Left ventricle myocardium inferior (tissue), 1 donor: ENCODE measurements at regions not wholly inside any gene's neighbourhood (a gene's known extent, or its start where the extent isn't known, plus 50 kb on each side); places are given as distances from the start of the nearest gene placed in this dataset.

ENCODE experiments used
- DNase-seq: peaks from one replicate; pipeline ENCODE4 v3.0.0-alpha.2; 2020
- H3K27ac ChIP-seq: fragments of 200-600 bp; replicated peaks from 2 replicates; pipeline ENCODE4 v1.8.0; 2021
- H3K27me3 ChIP-seq: fragments of 200-600 bp; 2 replicates; pipeline ENCODE4 v1.8.0; 2021; ENCODE audit warnings: low read depth
- H3K36me3 ChIP-seq: fragments of 200-600 bp; 2 replicates; pipeline ENCODE4 v1.8.0; 2021
- H3K4me1 ChIP-seq: fragments of 200-600 bp; 2 replicates; pipeline ENCODE4 v1.8.0; 2021
- H3K4me3 ChIP-seq: fragments of 200-600 bp; 2 replicates; pipeline ENCODE4 v1.8.0; 2021; ENCODE audit warnings: mild to moderate bottlenecking, moderate library complexity
- H3K9me3 ChIP-seq: fragments of 200-600 bp; replicated peaks from 2 replicates; pipeline ENCODE4 v1.8.0; 2021
- intact Hi-C: fragments of 100-400 bp; cut with micrococcal nuclease; formaldehyde crosslinking; loops from one replicate; pipeline ENCODE4 v1.11.0; 2022
- TF ChIP-seq, protein P1 (sequence below): fragments of 200-600 bp; IDR thresholded peaks from 2 replicates; pipeline ENCODE4 v1.8.0; 2021; ENCODE audit warnings: antibody characterized with exemption, mild to moderate bottlenecking, borderline replicate concordance
- donor health status: DM: no; HTN: yes; CAD: no; lungs with severe emphysema.

DNA sequence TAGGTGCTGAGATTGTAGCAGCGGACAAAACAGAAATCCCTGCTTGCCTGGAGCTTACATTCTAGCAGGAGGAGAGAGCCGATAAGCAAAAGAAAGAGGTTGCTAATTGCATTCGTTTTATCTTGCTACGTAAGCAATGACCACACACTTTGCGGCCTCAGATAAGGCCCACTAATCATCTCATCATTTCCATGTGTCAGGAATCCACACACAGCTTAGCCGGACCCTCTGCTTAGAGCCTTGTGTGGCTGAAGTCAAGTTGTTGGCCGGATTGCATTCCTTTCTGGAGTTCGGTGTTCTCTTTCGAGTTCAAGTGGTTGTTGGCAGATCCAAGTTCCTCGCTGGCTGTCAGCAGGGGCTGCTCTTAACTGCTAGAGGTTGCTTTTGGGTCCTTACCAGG lies 101.6 kb downstream of the CHST1 start:
- no peak for DNase-seq
- TF ChIP-seq, protein P1, sequence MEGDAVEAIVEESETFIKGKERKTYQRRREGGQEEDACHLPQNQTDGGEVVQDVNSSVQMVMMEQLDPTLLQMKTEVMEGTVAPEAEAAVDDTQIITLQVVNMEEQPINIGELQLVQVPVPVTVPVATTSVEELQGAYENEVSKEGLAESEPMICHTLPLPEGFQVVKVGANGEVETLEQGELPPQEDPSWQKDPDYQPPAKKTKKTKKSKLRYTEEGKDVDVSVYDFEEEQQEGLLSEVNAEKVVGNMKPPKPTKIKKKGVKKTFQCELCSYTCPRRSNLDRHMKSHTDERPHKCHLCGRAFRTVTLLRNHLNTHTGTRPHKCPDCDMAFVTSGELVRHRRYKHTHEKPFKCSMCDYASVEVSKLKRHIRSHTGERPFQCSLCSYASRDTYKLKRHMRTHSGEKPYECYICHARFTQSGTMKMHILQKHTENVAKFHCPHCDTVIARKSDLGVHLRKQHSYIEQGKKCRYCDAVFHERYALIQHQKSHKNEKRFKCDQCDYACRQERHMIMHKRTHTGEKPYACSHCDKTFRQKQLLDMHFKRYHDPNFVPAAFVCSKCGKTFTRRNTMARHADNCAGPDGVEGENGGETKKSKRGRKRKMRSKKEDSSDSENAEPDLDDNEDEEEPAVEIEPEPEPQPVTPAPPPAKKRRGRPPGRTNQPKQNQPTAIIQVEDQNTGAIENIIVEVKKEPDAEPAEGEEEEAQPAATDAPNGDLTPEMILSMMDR: no peak
- Histone ChIP-seq H3K27me3 (peaks cover 36% of the 10 kb centered on the region), H3K9me3 (no peaks in the 10 kb centered on the region), H3K27ac (no peak overlapping the region), H3K36me3 (no peaks in the 10 kb centered on the region), H3K4me1 (peaks cover 23% of the 10 kb centered on the region), H3K4me3 (no peak overlapping the region)
- intact Hi-C loops: no loop called here

DNA sequence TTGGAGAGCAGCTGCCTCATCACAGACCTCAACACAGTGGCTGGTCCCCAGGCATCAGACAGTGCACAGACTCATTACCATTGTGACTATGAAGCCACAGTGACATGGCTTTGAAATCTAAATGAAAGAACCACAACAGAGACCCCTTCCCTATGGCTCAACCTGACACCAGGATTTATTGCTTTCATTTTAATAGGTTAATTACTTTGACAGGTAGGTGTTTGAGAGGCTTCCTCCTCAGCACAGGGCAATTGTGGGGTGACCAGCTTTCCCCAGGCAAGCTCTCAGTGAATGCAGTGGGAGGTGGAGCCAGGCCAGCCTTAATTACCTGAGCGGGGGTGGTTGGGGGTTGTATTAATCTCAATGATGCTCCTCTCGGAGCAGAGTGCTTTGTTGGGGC lies 102.3 kb downstream of the CHST1 start:
- Histone ChIP-seq H3K27me3 (peaks cover 36% of the 10 kb centered on the region), H3K4me3 (no peak overlapping the region), H3K36me3 (no peaks in the 10 kb centered on the region), H3K4me1 (peaks cover 23% of the 10 kb centered on the region), H3K9me3 (no peaks in the 10 kb centered on the region), H3K27ac (no peak overlapping the region)
- TF ChIP-seq, protein P1: no peak
- no peak for DNase-seq
- intact Hi-C loops: no loop called here

DNA sequence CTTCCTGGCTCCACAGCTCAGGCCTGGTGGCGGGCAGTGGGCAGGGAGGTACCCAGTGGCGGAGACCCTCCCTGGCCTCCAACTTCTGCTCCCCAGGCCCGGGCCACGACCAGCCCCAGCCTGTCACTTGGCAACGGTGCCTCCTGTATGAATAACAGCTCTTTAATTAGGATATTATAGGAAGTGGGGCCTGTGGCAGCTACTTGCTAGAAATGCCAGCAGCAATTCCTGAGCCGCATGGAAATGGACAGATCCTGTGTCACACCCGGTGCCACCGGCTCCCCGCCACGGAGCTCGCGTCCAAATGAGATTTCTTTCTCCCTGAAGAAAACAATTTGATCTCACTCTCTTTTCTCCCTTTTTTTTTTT lies 104.5 kb downstream of the CHST1 start:
- H3K4me1 ChIP-seq: peaks cover 23% of the 10 kb centered on the region
- H3K9me3 ChIP-seq: peaks cover 6% of the 10 kb centered on the region
- no peak overlapping the region for H3K27ac ChIP-seq
- H3K27me3 ChIP-seq: peaks cover 29% of the 10 kb centered on the region
- no peak overlapping the region for H3K4me3 ChIP-seq
- intact Hi-C loops: no loop called here
- H3K36me3 ChIP-seq: no peaks in the 10 kb centered on the region
- TF ChIP-seq, protein P1: no peak
- DNase-seq: no peak

DNA sequence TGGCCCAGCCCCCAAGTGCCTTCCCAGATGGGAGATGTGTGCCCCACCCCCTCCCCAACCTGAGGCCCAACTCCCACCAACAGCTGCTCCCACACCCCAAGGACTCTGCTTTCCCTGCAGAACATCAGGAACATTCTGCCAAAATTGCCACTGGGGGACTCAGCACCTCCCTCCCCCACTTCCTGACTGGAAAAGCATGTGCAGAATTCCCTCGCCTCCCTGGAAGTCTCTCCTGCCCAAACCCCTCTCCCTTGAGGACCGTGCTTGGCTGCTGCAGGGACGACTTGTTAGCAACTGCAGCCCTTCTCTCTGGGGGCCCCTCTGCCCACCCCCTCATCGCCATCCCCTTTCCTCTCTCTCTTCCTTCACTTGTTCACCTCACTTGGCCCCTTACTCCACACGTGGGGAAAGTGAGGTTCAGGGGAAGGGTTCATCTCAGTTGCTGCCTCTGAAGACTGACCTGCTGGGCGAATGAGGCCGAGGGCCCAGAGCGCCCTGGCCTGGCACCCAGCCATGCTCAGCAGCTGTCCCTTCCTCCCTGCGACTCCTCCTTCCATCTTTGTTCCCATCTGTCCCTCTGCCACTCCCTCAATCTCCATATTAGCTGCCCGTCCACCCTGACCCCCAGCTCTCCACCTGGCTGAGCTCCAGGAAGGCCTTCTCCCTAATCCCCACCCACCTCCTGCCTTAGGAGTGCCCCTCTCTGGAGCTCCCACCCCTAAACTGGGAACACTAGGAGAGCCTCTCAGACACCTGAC lies 105.1 kb downstream of the CHST1 start:
- TF ChIP-seq, protein P1: no peak
- H3K4me1 ChIP-seq: peaks cover 23% of the 10 kb centered on the region
- H3K27ac ChIP-seq: peak overlapping the region; percentile 18
- H3K9me3 ChIP-seq: peaks cover 6% of the 10 kb centered on the region
- intact Hi-C loops: no loop called here
- peak; percentile 28 for DNase-seq
- peaks cover 24% of the 10 kb centered on the region for H3K27me3 ChIP-seq
- H3K36me3 ChIP-seq: no peaks in the 10 kb centered on the region
- no peak overlapping the region for H3K4me3 ChIP-seq

DNA sequence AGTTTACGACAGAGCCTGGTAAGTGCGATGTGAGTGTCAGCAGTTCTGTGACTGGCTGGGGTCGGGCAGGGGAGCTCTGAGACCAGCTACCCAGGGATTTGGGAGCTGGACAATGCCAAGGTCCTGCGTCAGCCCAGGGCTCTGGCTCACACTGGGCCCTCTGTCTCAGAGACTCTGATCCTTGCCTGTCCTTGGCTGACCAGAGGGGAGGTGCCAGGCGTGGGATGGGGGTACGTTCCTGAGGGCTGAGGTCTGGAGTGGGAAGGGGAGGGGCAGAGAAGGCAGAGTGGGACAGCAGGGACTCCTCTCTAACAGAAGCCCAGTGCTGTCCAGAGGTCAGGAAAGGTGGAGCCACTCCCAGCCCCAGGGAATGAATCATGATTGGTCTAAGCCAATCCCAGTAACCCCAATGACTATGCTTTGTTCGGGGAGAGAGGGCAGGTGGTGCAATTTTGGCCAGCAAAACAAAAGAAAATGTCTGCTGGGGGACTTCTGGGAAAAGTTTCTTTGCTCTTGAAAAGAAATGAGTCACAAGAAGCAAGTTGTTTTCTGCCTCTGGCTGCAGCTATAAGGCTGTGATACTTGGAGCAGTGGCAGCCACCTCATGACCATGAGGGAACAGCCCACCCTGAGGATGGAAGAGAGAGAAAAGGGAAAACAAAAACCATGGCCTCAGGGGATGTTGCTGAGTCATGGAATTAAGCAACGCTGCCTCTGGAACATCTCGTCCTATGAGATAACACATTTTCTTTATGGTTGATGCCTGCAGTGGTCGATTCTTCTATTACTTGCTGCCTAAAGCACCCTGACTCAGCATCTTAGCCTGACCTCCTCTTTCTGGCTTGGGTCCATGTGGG lies 108.3 kb downstream of the CHST1 start:
- Histone ChIP-seq H3K9me3 (peaks cover 6% of the 10 kb centered on the region), H3K4me1 (peaks cover 28% of the 10 kb centered on the region), H3K4me3 (no peak overlapping the region), H3K27me3 (peaks cover 6% of the 10 kb centered on the region), H3K36me3 (no peaks in the 10 kb centered on the region), H3K27ac (no peak overlapping the region)
- no peak for DNase-seq
- intact Hi-C loops: no loop called here
- TF ChIP-seq, protein P1: no peak
